RPMI8226 (cell line): ENCODE measurements at regions not wholly inside any gene's neighbourhood (a gene's known extent, or its start where the extent isn't known, plus 50 kb on each side); places are given as distances from the start of the nearest gene placed in this dataset.

ENCODE experiments used
- DNase-seq: peaks from one replicate; pipeline ENCODE4 v3.0.0-alpha.2; 2015

DNA sequence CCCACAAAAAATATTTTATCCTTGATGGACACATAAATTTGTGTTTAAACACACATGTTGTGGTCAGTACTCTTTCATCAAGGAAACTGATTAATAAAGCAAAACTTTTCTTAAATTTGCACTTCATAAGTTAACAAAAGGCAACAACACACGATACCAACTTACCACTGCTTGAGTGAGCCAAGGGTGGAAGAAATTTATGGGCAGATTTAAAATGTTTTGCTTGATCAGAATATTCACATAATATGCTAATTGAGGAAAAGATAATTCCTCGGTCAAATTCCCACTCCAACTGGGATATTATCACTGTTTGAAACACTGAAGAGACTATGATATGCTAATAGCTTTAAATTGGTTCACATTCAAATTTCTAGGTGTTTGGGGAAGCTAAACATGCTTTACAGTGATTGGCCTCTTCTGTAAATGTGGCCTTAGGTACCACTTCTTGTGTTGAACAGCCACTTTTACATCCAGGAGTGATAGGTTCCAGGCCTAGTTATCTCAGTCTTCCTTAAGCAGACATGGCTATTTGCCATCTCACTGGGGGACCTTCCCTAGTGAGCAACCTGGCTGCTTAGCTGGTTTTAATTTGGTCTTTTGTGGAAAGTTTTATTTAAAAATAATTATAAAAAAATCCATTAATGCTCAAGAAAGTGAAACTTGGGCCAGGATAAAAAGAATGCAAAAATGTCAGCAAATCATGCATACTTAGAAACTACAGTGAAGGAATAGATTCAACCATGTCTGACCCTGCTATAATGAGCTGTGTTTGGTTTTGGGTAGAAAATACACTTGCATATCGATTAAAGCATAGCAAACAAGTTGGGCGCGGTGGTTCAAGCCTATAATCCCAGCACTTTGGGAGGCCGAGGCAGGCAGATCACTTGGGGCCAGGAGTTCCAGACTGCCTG, 221.2 kb upstream of the MAP3K7 start:
- DNase-seq: no peak

DNA sequence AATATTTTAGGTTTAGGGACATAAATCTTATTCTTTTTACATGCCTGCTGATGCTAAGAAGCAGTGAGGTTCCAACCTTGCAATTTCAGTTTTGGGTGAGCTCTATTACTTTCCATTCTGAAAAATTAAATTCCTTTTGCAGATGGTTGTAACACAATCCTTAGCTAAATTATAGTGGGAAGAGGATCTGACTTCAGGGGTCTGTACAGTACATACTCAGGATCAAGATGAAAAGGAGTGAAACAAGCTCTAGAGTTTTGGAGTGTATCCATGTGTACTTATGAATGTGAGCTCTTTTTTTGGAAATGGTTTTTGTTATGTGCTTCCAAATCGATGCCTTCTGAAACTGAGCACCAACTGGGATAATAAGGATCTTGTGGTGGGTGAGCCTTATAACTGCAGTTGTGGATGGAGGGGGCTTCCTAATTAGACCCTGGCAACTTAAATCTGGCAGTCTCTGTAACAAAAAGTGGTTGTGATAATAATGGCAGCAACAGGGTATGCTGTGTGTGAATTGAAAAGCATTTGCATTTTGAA, 218.8 kb upstream of the MAP3K7 start:
- no peak for DNase-seq

DNA sequence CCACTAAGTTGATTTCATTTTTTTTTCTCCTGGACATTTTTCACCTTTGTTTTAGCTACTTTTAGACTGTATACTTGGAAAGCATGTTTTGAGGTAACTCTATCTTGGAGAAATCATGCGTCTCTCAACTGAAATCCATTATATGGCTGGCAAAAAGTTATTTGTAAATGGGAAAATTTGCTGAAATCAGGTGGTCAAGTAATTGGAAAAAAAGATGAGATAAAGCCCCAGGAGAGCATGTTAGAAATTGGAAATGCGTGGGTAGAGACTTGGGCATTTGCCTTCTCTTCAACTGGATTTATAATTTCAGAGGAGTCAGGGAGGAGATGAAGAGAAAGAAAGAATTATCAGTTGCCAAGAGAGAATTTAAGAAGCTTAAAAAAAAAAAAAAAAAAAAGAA, 217.1 kb upstream of the MAP3K7 start:
- DNase-seq: no peak

DNA sequence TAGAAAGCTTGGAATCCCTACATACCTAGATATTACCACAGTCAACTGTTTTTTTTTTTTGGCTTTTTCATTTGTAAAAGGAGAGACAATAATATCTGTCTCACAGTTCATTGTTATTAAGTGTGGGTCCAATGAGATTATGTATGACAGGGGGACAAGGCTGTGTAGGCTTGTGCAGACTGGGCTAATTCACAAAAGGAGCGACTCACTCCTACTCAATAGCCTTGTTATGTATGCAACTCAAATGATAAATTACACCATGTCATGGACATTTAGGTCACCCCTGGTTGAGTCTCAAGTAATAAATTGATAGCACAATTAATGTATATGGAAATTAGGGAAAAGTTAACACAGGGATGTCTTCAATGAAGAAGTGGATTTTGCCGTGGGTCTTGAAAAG, 208.2 kb upstream of the MAP3K7 start:
- no peak for DNase-seq

DNA sequence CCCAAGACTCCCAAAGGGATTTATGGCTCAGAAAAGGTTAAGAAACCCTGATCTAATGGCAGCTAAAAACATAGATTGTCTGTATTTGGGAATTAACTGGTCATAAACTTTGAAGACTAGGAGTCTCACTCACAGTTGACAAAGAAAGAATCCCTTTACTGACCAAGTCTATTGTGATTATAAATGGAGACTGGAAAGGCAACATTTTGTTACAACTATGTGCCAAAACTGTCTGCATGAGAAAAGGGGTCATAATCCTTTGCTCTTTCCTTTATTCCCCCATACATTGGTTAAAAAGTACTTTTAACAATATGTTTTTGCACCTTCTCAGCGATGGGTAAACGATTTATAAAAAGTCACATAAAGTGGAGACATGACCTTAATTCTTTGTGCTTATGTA, 206.9 kb upstream of the MAP3K7 start:
- DNase-seq: no peak

DNA sequence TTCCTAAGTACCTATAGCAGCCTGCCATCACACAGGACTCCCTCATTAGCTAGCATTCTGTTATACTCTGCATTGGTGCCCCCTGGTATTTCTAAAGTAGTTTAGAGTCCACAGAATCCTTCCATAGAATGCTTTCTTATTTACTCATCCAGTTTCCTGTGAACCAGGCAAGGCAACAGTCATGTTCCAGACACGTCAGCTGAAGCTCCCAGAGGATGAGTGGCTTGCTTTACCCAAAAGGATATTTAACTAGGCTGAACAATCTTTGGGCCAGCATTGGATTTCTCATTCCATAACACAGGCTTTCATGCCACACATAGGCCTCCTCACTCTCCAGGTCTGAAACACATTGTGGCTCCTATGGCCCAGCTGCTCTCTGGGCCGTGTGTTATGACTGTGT, 203.8 kb upstream of the MAP3K7 start:
- DNase-seq: no peak

DNA sequence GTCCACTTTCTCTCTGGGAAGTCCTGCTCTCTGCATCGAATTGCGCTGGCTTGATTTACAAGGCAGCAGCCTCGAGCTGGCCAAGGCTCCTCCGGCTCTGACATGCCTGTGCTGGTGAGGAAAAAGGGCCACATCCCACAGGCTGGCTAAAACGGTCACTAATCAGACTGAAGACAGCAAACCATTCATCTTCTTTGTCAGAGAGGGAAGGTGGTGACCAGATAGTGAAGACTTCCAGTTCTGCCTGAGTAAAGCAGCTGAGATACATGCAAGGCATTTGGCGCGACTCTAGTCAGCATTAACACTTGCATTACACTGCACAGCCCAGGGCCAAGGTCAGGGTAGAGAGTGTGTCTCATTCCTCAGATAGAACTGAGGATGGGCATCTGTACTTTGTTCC, 203.2 kb upstream of the MAP3K7 start:
- DNase-seq: no peak

DNA sequence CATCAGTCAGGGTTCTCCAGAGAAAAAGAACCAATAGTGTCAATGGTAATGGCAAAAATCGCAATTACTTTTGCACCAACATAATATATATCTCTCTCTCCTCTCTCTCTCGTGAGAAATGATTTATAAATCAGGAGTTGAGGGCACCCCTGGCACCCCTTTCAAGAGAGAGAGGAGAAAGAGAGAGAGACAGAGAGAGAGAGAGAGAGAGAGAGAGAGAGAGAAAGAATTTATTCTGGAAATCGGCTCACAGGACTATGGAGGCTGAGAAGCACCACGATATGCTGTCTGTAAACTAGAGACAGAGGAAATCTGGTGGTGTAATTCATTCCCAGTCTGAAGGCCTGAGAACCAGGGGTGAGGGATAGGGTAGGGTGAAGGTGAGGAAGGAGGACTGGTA, 201.9 kb upstream of the MAP3K7 start:
- no peak for DNase-seq

DNA sequence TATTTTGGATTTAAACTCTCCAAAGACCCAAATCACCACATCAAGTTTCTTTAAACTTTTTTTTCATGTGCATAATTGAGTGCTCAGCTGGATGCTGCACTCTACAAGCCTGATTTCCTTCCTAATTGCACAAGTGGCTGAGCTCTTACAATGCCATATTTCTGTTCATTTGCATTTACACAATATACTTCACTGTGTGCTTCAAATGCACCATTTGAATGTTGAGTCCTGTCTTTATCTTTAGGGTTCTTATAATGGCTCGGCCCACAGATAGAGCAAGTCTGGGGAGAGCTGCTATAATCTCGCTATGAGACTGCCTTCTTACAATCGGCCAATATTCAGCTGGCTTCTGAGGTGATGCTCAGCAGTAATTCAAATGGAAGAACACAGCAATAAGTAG, 200.6 kb upstream of the MAP3K7 start:
- DNase-seq: no peak

DNA sequence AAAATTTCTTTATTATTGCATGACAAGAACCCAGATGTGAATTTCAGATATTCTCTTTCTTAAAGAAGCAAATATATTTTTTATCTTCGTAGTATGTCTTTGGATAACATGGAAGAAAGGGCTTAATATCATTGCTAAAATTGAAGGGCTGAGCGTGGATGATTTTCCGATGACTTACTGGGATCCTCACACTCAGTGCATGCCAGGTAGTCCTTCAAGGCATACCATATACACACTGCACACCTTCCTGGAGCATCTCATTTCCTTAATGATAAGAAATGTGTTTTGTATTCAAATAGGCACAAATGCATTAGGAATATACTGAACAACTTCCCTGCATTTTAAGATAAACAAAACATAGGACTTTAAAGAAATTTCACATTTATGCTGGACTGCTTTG, 193.9 kb upstream of the MAP3K7 start:
- no peak for DNase-seq

DNA sequence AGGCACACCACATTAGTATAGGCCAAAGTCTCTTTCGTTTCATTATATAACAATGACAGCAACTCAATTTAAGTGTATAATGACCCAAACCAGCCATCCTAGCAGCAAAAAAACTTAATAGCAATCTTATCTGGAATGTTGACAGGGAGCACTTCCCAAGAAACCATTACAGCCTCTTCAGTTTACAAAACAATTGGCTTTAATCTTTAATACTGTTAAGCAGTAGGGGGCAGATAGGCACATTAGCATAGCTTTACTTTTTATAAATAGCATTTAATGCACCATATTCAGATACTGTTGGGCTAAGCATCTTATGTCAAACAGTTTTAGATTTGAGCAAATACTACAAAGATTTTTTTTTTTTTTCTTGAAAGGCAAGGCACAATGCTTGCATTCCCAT, 193.3 kb upstream of the MAP3K7 start:
- no peak for DNase-seq

DNA sequence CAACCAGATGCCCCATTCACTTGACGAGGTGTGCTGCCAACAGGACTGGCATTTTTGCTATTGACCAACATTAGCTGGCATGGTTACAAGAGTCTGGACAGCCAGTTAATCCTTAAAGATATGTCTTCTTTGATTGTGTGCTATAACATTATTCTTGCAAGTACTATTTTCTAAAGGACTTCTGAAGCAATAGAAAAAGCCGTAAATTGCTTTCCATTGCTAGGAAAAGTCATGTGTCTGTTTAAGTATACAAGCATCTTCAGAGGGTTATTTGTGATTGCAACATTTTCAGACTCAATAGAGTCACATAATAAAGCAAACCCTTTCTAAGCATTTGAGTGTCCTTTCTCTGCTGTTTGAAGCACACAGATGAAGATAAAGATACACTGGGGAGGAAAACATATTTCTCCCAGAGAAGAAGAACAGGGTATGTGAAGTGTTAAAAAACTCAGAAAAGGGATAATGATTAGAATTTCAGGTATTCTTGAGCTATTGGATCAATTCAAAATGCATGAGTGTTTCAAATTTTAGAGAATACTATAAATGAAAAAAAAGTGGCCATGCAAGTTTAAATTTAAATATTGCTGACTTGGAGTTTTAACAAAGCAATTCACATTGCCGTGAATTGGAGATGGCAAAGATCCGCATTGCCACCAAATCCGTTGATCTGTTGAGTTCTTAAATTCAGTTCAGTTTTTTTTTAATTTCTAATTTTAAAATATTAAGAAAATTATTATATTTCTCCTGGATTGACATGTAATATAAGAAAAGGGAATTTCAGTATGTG, 191.7 kb upstream of the MAP3K7 start:
- DNase-seq: no peak

DNA sequence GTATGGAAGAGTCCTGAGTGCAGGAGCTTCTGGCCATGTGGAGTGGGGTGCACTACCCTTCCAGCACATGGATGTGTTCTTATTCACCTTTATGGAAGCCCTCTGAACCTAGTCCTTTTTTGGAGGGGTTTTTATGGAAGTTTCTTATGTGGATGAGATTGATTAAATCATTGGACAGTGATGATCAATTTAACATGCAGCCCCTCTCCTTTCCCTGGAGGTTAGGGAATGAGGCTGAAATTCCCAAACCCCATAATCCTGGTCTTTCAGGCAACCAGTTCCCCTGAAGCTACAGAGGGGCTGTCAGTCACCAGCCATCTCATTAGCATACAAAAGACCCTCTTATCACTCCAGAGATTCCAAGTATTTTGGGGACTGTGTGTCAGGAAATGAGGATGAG, 183.9 kb upstream of the MAP3K7 start:
- no peak for DNase-seq

DNA sequence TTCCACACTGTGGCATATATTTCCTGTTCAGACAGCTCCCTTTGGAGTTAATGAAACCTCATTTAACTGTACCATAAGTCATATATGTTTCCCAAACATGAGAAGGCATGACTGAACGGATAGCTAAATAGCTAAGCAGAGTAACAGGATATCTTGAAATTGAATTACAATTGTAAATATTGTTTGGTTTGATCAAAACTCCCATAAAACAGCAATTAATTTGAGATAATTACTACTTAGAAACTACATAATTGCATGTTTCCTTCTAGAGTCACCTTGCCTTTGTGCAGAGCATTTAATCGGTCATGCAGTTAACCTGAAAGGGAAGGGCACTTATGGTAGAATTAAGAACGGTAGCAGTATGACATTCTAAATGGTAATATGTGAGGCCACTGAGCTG, 179.0 kb upstream of the MAP3K7 start:
- DNase-seq: no peak

DNA sequence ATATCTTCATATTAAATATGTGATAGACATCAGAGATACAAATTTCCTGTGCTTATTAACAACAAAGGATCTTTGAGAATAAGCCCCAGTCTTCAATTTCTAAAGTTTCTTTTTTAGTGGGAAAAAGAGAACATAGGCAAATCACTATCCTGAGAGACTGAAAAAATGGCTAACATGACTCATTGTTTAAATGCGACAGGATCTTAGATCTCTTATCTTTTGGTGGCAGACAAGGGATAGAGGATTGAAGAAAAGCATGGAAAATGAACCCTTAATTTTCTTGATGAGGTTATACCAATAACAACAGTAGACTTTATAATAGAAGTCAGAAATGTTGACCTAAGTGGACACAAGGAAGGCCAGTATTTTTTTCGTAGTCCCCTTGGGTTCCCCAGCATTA, 178.6 kb upstream of the MAP3K7 start:
- no peak for DNase-seq

DNA sequence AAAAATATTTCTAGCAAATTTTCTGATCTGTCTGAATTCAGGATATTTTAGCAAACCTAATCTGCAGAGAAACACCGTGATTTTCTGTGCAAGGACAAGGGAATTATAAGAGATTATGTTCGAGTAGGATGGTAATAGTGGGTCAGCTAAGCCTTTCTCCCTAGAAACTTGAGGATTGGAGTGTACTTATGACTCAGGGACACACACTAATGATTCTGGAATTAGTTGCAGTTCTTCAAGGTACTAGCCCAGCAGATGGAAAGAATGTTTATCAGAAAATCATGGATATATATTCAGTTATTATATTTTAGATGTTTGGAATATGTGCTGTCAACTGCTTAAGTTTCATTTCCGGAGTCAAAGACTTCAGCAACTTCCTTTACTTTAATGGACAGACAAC, 177.1 kb upstream of the MAP3K7 start:
- no peak for DNase-seq

DNA sequence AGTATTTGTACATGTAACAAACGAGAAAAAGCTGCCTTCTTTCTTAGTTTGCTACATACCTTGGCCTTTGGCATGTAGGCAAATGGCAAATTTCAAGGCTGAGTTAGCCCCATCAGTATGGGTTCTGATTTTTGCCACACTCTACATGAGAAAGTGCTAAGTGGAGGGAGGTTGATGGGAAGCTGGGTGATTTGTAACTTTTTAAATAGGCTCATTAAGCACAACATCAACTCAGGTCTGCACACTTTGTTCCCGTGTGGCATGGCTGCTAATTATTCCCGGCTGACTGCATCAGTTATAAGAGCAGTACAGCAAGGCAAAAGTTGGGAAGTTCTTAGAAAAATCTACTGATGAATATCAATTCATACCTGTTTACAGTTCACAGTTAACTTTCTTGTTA, 172.8 kb upstream of the MAP3K7 start:
- no peak for DNase-seq

DNA sequence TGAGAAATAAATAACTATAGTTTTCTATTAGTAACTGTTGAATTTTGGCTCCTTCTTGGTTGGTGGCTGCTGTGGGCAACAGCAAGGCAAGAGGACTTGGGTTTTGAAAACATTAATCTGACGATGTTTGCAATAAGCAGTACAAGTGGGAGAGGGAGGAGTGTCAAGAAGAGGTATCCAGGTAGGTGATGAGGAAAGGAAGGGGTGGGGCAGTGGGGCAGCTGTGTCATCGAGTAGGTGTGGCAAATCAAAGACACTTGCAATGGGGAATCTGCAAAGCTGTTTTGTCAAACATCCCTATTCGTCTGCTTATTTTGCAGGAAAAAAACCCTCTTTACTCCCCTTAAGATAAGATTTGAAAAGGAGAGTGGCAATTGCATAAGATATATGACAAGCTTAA, 171.9 kb upstream of the MAP3K7 start:
- DNase-seq: no peak

DNA sequence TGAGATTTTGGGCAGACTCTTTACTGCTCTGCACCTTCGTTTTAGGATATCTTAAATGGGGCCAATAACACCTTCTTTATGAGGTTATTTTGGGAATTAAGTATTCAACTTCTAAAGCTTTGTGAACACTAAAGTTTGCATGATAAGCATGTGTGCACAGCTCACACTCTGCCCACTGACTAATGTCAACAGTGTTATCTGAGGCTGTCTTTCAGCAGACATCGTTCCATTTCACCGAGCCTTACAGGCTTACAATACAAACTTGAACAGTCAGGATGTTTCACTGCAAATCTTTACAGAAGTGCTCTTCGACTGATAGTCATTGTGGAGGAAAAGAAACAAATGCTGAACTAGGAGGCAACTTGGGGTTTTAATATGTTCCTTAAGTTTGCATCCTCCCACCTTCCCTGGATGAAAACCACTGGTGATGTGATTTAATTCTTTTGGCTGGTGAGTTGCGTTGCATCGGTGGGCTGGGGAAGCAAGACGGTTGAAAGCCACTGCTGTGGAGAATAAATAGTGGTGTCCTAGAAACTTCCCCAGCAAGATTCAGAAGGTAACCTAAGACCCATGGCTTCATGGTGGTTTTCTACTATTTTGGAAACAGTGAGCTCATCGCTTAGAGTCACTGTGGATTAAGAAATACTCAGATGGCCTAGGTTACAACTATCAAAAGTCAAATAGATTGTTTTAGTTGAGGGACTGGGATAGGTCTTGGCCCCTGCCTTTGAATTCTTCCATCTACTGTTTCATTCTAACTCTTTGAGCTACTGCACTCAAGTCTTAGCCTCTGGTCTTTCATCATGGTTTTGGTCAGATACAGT, 167.2 kb upstream of the MAP3K7 start:
- DNase-seq: no peak

DNA sequence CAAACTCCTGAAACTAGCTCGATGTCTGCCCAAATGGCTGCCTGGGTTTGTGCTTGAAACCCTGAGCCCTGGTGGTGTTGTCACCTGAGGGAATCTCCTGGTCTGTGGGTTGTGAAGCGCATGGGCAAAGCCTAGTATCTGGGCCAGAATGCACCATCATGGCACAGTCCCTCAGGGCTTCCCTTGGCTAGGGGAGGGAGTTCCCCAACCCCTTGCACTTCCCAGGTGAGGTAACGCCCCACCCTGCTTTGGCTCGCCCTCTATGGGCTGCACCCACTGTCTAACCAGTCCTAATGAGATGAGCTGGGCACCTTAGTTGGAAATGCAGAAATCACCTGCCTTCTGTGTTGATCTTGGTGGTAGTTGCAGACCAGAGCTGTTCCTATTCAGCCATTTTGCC, 152.9 kb upstream of the MAP3K7 start:
- no peak for DNase-seq

DNA sequence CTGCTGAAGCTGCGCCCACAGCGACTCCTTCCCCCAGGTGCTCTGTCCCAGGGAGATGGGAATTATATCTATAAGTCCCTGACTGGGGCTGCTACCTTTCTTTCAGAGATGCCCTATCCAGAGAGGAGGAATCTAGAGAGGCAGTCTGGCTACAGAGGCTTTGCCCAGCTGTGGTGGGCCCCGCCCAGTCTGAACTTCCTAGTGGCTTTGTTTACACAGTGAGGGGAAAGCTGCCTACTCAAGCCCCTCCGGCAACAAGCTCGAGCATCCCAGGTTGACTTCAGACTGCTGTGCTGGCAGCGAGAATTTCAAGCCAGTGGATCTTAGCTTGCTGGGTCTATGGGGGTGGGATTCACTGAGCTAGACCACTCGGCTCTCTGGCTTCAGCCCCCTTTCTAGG, 152.5 kb upstream of the MAP3K7 start:
- no peak for DNase-seq

DNA sequence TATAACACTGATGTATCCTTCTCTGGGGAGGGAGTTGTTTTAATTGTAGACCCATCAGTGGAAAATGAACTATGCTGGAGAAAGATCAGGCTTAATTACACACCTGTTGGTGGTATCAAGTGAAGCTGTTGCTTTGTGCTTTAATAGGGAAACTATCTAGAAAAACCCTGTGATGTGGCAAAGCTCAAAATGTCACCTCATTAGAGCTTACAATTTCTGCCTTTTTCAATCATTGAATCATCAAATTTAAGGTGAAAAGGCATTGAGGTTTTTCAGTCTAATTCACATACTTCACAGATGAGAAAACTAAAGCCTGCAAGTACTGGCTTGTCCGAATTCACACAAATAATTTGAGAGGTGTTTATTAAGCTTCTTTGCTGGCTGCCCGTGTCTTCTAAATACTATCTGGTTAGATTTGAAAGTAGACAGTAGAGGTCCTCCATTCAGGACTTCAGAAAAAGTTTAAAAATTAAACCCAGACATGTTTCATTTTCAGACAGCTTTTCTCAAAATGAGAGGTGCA, 143.3 kb upstream of the MAP3K7 start:
- DNase-seq: no peak

DNA sequence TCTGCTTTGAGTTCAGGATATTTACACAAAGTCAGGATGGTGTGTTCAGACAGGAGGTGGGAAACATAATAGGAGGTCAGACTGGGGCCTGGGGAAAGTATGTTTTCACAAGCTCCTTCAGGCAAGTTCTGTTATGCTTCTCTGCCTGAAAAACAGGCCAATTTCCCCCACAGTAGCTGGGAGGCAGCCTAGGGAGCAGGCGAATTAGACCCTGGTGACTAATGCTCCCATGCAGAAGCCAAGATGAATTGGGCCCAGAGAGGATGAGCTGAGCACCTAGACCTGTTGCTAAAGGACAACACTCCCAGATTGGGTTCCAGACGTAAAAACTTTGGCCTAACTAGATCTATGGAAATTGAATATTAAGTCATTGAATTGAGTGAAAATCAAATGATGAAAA, 142.2 kb upstream of the MAP3K7 start:
- no peak for DNase-seq
